DOHH2 (cell line): ENCODE measurements at regions not wholly inside any gene's neighbourhood (a gene's known extent, or its start where the extent isn't known, plus 50 kb on each side); places are given as distances from the start of the nearest gene placed in this dataset.

Experiments
- H3F3A ChIP-seq: fragments of 200-600 bp; sonication (generic), shearing (Covaris generic); 2 replicates; pipeline ENCODE4 v1.6.0; 2016; ENCODE audit warnings: antibody characterized with exemption, mild to moderate bottlenecking; ENCODE audit not compliant: control insufficient read depth, insufficient read depth
- H3K27ac ChIP-seq: fragments of 200-600 bp; sonication (generic); 2 replicates; pipeline ENCODE4 v1.5.1; 2014; ENCODE audit warnings: low read depth, mild to moderate bottlenecking, low read length, moderate library complexity
- H3K27me3 ChIP-seq: fragments of 200-600 bp; sonication (generic); 2 replicates; pipeline ENCODE4 v1.6.1; 2014; ENCODE audit warnings: mild to moderate bottlenecking, low read length, mixed read lengths; ENCODE audit not compliant: control insufficient read depth
- H3K36me3 ChIP-seq: fragments of 200-600 bp; sonication (generic); 2 replicates; pipeline ENCODE4 v1.6.1; 2014; ENCODE audit warnings: mild to moderate bottlenecking, low read length, moderate library complexity, mixed read lengths; ENCODE audit not compliant: control insufficient read depth
- H3K4me1 ChIP-seq: fragments of 200-600 bp; sonication (generic); 2 replicates; pipeline ENCODE4 v1.6.1; 2014; ENCODE audit warnings: mild to moderate bottlenecking, low read length, mixed read lengths; ENCODE audit not compliant: control insufficient read depth
- H3K4me2 ChIP-seq: fragments of 200-600 bp; sonication (generic); 2 replicates; pipeline ENCODE4 v1.6.0; 2014; ENCODE audit warnings: mild to moderate bottlenecking, low read length, moderate library complexity
- H3K4me3 ChIP-seq: fragments of 200-600 bp; sonication (generic); 2 replicates; pipeline ENCODE4 v1.5.1; 2014; ENCODE audit warnings: mild to moderate bottlenecking, low read length, mixed read lengths
- H3K79me2 ChIP-seq: fragments of 200-600 bp; sonication (generic); 2 replicates; pipeline ENCODE4 v1.6.1; 2014; ENCODE audit warnings: mild to moderate bottlenecking, low read length, mixed read lengths; ENCODE audit not compliant: control insufficient read depth
- H3K9me2 ChIP-seq: fragments of 200-600 bp; sonication (generic); replicated peaks from 2 replicates; pipeline ENCODE4 v1.6.1; 2014; ENCODE audit warnings: mild to moderate bottlenecking, low read length, mixed read lengths; ENCODE audit not compliant: control insufficient read depth
- H3K9me3 ChIP-seq: fragments of 200-600 bp; sonication (generic); 2 replicates; pipeline ENCODE4 v1.6.1; 2014; ENCODE audit warnings: antibody characterized with exemption, low read length, mixed read lengths; ENCODE audit not compliant: control insufficient read depth, insufficient read depth
- H4K20me1 ChIP-seq: fragments of 200-600 bp; sonication (generic); 2 replicates; pipeline ENCODE4 v1.6.0; 2014; ENCODE audit warnings: low read depth, mild to moderate bottlenecking, antibody characterized with exemption, low read length, moderate library complexity; ENCODE audit not compliant: control insufficient read depth, insufficient read depth
- EZH2phosphoT487 ChIP-seq: fragments of 200-600 bp; sonication (generic); IDR thresholded peaks from 2 replicates; pipeline ENCODE4 v1.6.1; 2017; ENCODE audit warnings: borderline replicate concordance, mild to moderate bottlenecking, antibody characterized with exemption, low read length, moderate library complexity, mixed read lengths
- TF ChIP-seq, protein P1 (sequence below): fragments of 200-600 bp; sonication (generic); IDR thresholded peaks from one replicate; pipeline ENCODE4 v1.5.1; 2014; ENCODE audit warnings: antibody characterized with exemption, mild to moderate bottlenecking, low read depth, low read length; ENCODE audit not compliant: poor library complexity, severe bottlenecking

DNA sequence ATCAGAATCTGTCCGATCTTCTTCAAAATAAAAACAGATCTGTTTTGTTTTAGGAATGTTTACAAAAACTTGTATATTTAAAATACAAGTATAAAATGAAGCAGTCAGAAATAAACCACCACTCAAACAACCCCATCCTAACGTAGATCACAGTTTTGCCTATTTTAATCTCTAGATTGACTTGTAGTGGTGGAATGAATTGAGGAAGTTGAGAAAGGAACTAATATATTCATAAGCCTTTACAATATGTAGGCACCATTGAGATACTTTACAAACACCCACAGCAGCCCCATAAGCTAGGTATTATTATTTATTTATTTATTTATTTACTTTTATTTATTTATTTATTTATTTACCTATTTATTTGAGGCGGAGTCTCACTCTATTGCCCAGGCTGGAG lies 52.3 kb upstream of the KLF3 start:
- Histone ChIP-seq H3K4me2 (no peak overlapping the region), H3K4me1 (peaks cover 6% of the 10 kb centered on the region), H4K20me1 (no peaks in the 10 kb centered on the region), H3K4me3 (no peak overlapping the region), H3K27ac (no peak overlapping the region), H3K36me3 (no peaks in the 10 kb centered on the region), H3K79me2 (no peaks in the 10 kb centered on the region), H3K27me3 (no peaks in the 10 kb centered on the region), H3F3A (no peaks in the 10 kb centered on the region), H3K9me3 (no peaks in the 10 kb centered on the region), H3K9me2 (no peaks in the 10 kb centered on the region)
- TF ChIP-seq, protein P1, sequence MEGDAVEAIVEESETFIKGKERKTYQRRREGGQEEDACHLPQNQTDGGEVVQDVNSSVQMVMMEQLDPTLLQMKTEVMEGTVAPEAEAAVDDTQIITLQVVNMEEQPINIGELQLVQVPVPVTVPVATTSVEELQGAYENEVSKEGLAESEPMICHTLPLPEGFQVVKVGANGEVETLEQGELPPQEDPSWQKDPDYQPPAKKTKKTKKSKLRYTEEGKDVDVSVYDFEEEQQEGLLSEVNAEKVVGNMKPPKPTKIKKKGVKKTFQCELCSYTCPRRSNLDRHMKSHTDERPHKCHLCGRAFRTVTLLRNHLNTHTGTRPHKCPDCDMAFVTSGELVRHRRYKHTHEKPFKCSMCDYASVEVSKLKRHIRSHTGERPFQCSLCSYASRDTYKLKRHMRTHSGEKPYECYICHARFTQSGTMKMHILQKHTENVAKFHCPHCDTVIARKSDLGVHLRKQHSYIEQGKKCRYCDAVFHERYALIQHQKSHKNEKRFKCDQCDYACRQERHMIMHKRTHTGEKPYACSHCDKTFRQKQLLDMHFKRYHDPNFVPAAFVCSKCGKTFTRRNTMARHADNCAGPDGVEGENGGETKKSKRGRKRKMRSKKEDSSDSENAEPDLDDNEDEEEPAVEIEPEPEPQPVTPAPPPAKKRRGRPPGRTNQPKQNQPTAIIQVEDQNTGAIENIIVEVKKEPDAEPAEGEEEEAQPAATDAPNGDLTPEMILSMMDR = no peak
- no peak for TF ChIP-seq EZH2phosphoT487

DNA sequence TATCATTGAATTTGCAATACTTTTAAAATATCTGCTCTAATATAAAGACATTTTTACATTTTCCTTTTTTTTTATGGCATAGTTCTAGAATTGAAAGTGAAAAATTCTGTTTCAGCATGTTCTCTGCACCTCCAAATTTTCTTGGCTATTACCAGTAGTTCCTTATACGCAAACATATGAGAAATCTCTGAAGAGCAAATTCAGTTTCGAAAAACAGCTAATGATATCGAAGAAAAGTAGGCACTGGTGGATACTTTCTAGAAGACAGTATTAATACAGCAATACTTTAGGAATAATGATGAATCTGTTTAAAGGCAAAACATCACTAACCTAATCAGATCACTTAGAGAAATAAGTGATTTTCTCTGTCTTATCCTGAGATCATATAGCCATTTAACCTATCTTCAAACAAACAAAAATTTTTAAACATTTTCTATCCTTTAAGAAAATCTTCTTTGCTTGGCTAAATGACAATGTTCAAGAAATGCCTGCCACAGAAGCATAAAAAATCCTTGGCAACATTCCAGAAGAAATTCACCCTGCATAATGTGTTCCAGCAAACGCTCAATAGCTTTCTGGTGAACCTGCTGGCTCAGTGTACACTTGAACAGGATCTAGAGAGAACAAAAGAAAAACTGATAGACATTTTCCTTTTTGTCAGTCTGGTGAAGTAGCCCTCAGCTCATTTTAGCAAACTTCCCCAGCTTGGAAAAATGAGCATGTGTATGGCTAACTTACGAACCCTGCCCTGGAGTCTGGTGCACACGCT lies 51.2 kb upstream of the KLF3 start:
- Histone ChIP-seq H4K20me1 (no peaks in the 10 kb centered on the region), H3K27ac (no peak overlapping the region), H3F3A (no peaks in the 10 kb centered on the region), H3K4me2 (no peak overlapping the region), H3K9me3 (no peaks in the 10 kb centered on the region), H3K4me1 (peaks cover 6% of the 10 kb centered on the region), H3K4me3 (no peak overlapping the region), H3K79me2 (no peaks in the 10 kb centered on the region), H3K27me3 (no peaks in the 10 kb centered on the region), H3K9me2 (no peaks in the 10 kb centered on the region), H3K36me3 (no peaks in the 10 kb centered on the region)
- TF ChIP-seq, protein P1 = no peak
- TF ChIP-seq EZH2phosphoT487 = no peak
